ENCODE measurements at regions not wholly inside any gene's neighbourhood (a gene's known extent, or its start where the extent isn't known, plus 50 kb on each side); places are given as distances from the start of the nearest gene placed in this dataset.

- Mint-ChIP-seq H3K36me3 (ENCODE audit: low read depth) (no peaks in the 10 kb centered on the region), H3K27ac (no peak overlapping the region), H3K4me3 (no peak overlapping the region), H3K27me3 (ENCODE audit: low read depth) (no peaks in the 10 kb centered on the region), H3K4me1 (peaks cover 9% of the 10 kb centered on the region), H3K9me3 (no peaks in the 10 kb centered on the region)
- TF ChIP-seq CTCF (IDR thresholded peaks at IDR 0.05; ENCODE audit: unreplicated experiment in 3 of 3) = no peak
Measured at GRCh38 chr18:24590946-24591345, 130.5 kb downstream of the HRH4 start.

GRCh38 chr18:24593401-24593800 is 133.0 kb downstream of the HRH4 start:
- H3K4me3 Mint-ChIP-seq = no peak overlapping the region
- H3K36me3 Mint-ChIP-seq (ENCODE audit: low read depth) = no peaks in the 10 kb centered on the region
- peaks cover 2% of the 10 kb centered on the region for H3K27me3 Mint-ChIP-seq (ENCODE audit: low read depth)
- TF ChIP-seq CTCF (IDR thresholded peaks at IDR 0.05; ENCODE audit: unreplicated experiment in 3 of 3) = no peak
- no peak overlapping the region for H3K27ac Mint-ChIP-seq
- H3K4me1 Mint-ChIP-seq = no peaks in the 10 kb centered on the region
- H3K9me3 Mint-ChIP-seq = no peaks in the 10 kb centered on the region

GRCh38 chr18:24593886-24594285 is 133.4 kb downstream of the HRH4 start:
- Mint-ChIP-seq H3K4me1 (no peaks in the 10 kb centered on the region), H3K9me3 (no peaks in the 10 kb centered on the region), H3K36me3 (ENCODE audit: low read depth) (no peaks in the 10 kb centered on the region), H3K4me3 (no peak overlapping the region), H3K27me3 (ENCODE audit: low read depth) (peaks cover 5% of the 10 kb centered on the region), H3K27ac (no peak overlapping the region)
- TF ChIP-seq CTCF (IDR thresholded peaks at IDR 0.05; ENCODE audit: unreplicated experiment in 3 of 3) = no peak

- Mint-ChIP-seq H3K27ac (peak overlapping the region in 1 of 3 experiments; percentile 33), H3K27me3 (ENCODE audit: low read depth) (peaks cover 9% of the 10 kb centered on the region), H3K4me1 (no peaks in the 10 kb centered on the region), H3K9me3 (no peaks in the 10 kb centered on the region), H3K4me3 (no peak overlapping the region), H3K36me3 (ENCODE audit: low read depth) (no peaks in the 10 kb centered on the region)
- no peak for TF ChIP-seq CTCF (IDR thresholded peaks at IDR 0.05; ENCODE audit: unreplicated experiment in 3 of 3)
Measured at GRCh38 chr18:24595561-24596031, 135.2 kb downstream of the HRH4 start.

- Mint-ChIP-seq H3K9me3 (no peaks in the 10 kb centered on the region), H3K27me3 (ENCODE audit: low read depth) (peaks cover 9% of the 10 kb centered on the region), H3K36me3 (ENCODE audit: low read depth) (no peaks in the 10 kb centered on the region), H3K27ac (no peak overlapping the region), H3K4me1 (peaks cover 6% of the 10 kb centered on the region), H3K4me3 (no peak overlapping the region)
- peak; percentile 66 to 76 (median 69) for TF ChIP-seq CTCF (IDR thresholded peaks at IDR 0.05; ENCODE audit: unreplicated experiment in 3 of 3)
Measured at GRCh38 chr18:24600076-24600654, 139.7 kb downstream of the HRH4 start.

- no peaks in the 10 kb centered on the region for H3K9me3 Mint-ChIP-seq
- peaks cover 9% of the 10 kb centered on the region for H3K27me3 Mint-ChIP-seq (ENCODE audit: low read depth)
- H3K4me1 Mint-ChIP-seq = peaks cover 6% of the 10 kb centered on the region
- no peak for TF ChIP-seq CTCF (IDR thresholded peaks at IDR 0.05; ENCODE audit: unreplicated experiment in 3 of 3)
- H3K27ac Mint-ChIP-seq = no peak overlapping the region
- H3K36me3 Mint-ChIP-seq (ENCODE audit: low read depth) = no peaks in the 10 kb centered on the region
- no peak overlapping the region for H3K4me3 Mint-ChIP-seq
Measured at GRCh38 chr18:24601585-24601984, 141.1 kb downstream of the HRH4 start.
